ENCODE measurements at regions not wholly inside any gene's neighbourhood (a gene's known extent, or its start where the extent isn't known, plus 50 kb on each side); places are given as distances from the start of the nearest gene placed in this dataset.

GRCh38 chr6:15106958-15107643, 138.8 kb upstream of the JARID2 start:
- SMC1A ChIA-PET (ENCODE audit: uncharacterized antibody, unreplicated experiment) = interaction anchor here (0.8 to 1.0 kb wide), 3 partner anchors 10 to 99 kb away, joined by 3 to 4 read pairs (median 3); no protein-coding TSS in a partner anchor
- DNase-seq (ENCODE audit: low read depth, low spot score) = no peak
- Histone ChIP-seq H2AFZ (ENCODE audit: control insufficient read depth, low read depth, low read length) (no peak overlapping the region), H3K79me2 (ENCODE audit: control insufficient read depth, insufficient read depth, low read length) (no peaks in the 10 kb centered on the region), H3K9me3 (replicated peaks; ENCODE audit: control insufficient read depth, insufficient read depth, low read length) (no peaks in the 10 kb centered on the region; the same call in 2 of the 3 replicates), H3K36me3 (ENCODE audit: control insufficient read depth in 2 of 2, insufficient read depth in 2 of 2, low read length in 1 of 2) (no peaks in the 10 kb centered on the region), H3K9ac (ENCODE audit: control insufficient read depth, insufficient read depth, low read length) (no peak overlapping the region), H3K4me3 (no peak overlapping the region), H3K4me1 (ENCODE audit: control insufficient read depth, insufficient read depth, low read length) (no peaks in the 10 kb centered on the region), H3K27me3 (replicated peaks in 1 of 2; ENCODE audit: control insufficient read depth in 2 of 2, insufficient read depth in 2 of 2, low read length in 1 of 2) (no peaks in the 10 kb centered on the region), H3K4me2 (ENCODE audit: control insufficient read depth, insufficient read depth) (no peak overlapping the region), H3K27ac (ENCODE audit: control insufficient read depth, insufficient read depth) (no peak overlapping the region), H4K20me1 (ENCODE audit: control insufficient read depth, insufficient read depth) (no peaks in the 10 kb centered on the region)
- BruUV-seq (replicated peaks) = no TSS peak
- intact Hi-C loops (cut with micrococcal nuclease; ENCODE audit: unreplicated experiment) (no loop called here), in situ Hi-C loops (cut with MboI) (no loop called here)
- ATAC-seq = no peak
- POLR2A ChIA-PET = no interaction called here
- FAIRE-seq = no peak
- no peak for TF ChIP-seq KLF5 (IDR thresholded peaks at IDR 0.05; ENCODE audit: partially characterized antibody)
- TF ChIP-seq TCF12 (IDR thresholded peaks at IDR 0.05; ENCODE audit: low read depth, low read length) = no peak
- no peak for TF ChIP-seq ZBTB11 (CRISPR knock-in tag; IDR thresholded peaks at IDR 0.05)
- TF ChIP-seq HDAC2 (IDR thresholded peaks at IDR 0.05) = no peak
- no peak for TF ChIP-seq CEBPZ (IDR thresholded peaks at IDR 0.05; ENCODE audit: low read depth, low read length)
- no peak for TF ChIP-seq CTCF (IDR thresholded peaks at IDR 0.05 in 2 of 3, conservative IDR thresholded peaks at IDR 0.05 in 1 of 3; ENCODE audit: control insufficient read depth in 2 of 3, extremely low read depth in 1 of 3, insufficient read depth in 1 of 3, low read depth in 3 of 3, low read length in 3 of 3)
- no peak for TF ChIP-seq PAX5 (IDR thresholded peaks at IDR 0.05; ENCODE audit: borderline replicate concordance, low read depth, low read length)
- no peak for TF ChIP-seq HDGF (IDR thresholded peaks at IDR 0.05)
- TF ChIP-seq IKZF2 (IDR thresholded peaks at IDR 0.05) = no peak
- no peak for TF ChIP-seq NBN (IDR thresholded peaks at IDR 0.05)
- TF ChIP-seq PML (IDR thresholded peaks at IDR 0.05; ENCODE audit: low read length) = no peak
- WGBS (ENCODE audit: insufficient coverage, insufficient replicate concordance, low lambda C conversion rate, missing lambda C conversion rate) = 54% methylated on average over 12 of the region's 12 CpGs
- RAD21 ChIA-PET (ENCODE audit: unreplicated experiment) = interaction anchor here (0.7 to 1.0 kb wide), 2 partner anchors 10 to 20 kb away, joined by 3 read pairs; no protein-coding TSS in a partner anchor
- CTCF ChIA-PET = no interaction called here

Data from GM12878 (cell line).